H9 (cell line): ENCODE measurements at regions not wholly inside any gene's neighbourhood (a gene's known extent, or its start where the extent isn't known, plus 50 kb on each side); places are given as distances from the start of the nearest gene placed in this dataset.

Source experiments
- DNase-seq: peaks from one replicate; pipeline ENCODE4 v3.0.0-alpha.2; 2017
- H2AFZ ChIP-seq: one replicate; pipeline ENCODE4 v1.6.1; 2013; ENCODE audit warnings: mild to moderate bottlenecking, low read length, control low read depth, moderate library complexity
- H2AK5ac ChIP-seq: 2 replicates; pipeline ENCODE4 v1.6.1; 2013; ENCODE audit warnings: low read length, control low read depth, mixed read lengths; ENCODE audit not compliant: insufficient read length
- H2BK120ac ChIP-seq: one replicate; pipeline ENCODE4 v1.6.1; 2013; ENCODE audit warnings: low read depth, mild to moderate bottlenecking, low read length, control low read depth, inconsistent platforms; ENCODE audit not compliant: poor library complexity, severe bottlenecking
- H2BK12ac ChIP-seq: 2 replicates; pipeline ENCODE4 v1.6.1; 2013; ENCODE audit warnings: low read length, control low read depth, mixed read lengths, low read depth; ENCODE audit not compliant: insufficient read length
- H2BK15ac ChIP-seq: 2 replicates; pipeline ENCODE4 v1.6.1; 2013; ENCODE audit warnings: low read depth, low read length, control low read depth
- H2BK20ac ChIP-seq: one replicate; pipeline ENCODE4 v1.6.1; 2013; ENCODE audit warnings: low read depth, mild to moderate bottlenecking, low read length, control low read depth, inconsistent platforms; ENCODE audit not compliant: poor library complexity, severe bottlenecking
- H2BK5ac ChIP-seq: 2 replicates; pipeline ENCODE4 v1.6.1; 2013; ENCODE audit warnings: low read length, control low read depth, mixed read lengths; ENCODE audit not compliant: insufficient read length
- H3K14ac ChIP-seq: 2 replicates; pipeline ENCODE4 v1.6.1; 2013; ENCODE audit warnings: low read length, control low read depth; ENCODE audit not compliant: insufficient read depth
- H3K18ac ChIP-seq: 2 replicates; pipeline ENCODE4 v1.6.1; 2013; ENCODE audit warnings: low read depth, mild to moderate bottlenecking, mixed read lengths, low read length, control low read depth; ENCODE audit not compliant: insufficient read length
- H3K23ac ChIP-seq: 2 replicates; pipeline ENCODE4 v1.6.1; 2013; ENCODE audit warnings: low read length, control low read depth, mixed read lengths, low read depth; ENCODE audit not compliant: insufficient read length
- H3K23me2 ChIP-seq: 2 replicates; pipeline ENCODE4 v1.6.1; 2013; ENCODE audit warnings: low read depth, mild to moderate bottlenecking, mixed read lengths, low read length, control low read depth; ENCODE audit not compliant: insufficient read length, poor library complexity, severe bottlenecking
- H3K27ac ChIP-seq: 2 replicates; pipeline ENCODE4 v1.5.1; 2013; ENCODE audit warnings: low read length, control low read depth, mixed read lengths, low read depth; ENCODE audit not compliant: insufficient read length
- H3K27me3 ChIP-seq: 2 replicates; pipeline ENCODE4 v1.6.1; 2013; ENCODE audit warnings: low read length, control low read depth, inconsistent platforms; ENCODE audit not compliant: insufficient read depth
- H3K4ac ChIP-seq: 2 replicates; pipeline ENCODE4 v1.6.1; 2013; ENCODE audit warnings: low read depth, mild to moderate bottlenecking, control low read depth, inconsistent platforms, low read length, moderate library complexity
- H3K4me1 ChIP-seq: 2 replicates; pipeline ENCODE4 v1.6.1; 2013; ENCODE audit warnings: low read length, control low read depth, inconsistent platforms; ENCODE audit not compliant: insufficient read depth
- H3K4me2 ChIP-seq: 2 replicates; pipeline ENCODE4 v1.6.1; 2013; ENCODE audit warnings: low read length, control low read depth, mixed read lengths; ENCODE audit not compliant: insufficient read length, insufficient read depth
- H3K56ac ChIP-seq: 2 replicates; pipeline ENCODE4 v1.6.1; 2013; ENCODE audit warnings: low read depth, mild to moderate bottlenecking, mixed read lengths, low read length, control low read depth; ENCODE audit not compliant: insufficient read length
- H3K79me1 ChIP-seq: 2 replicates; pipeline ENCODE4 v1.6.1; 2013; ENCODE audit warnings: low read depth, mild to moderate bottlenecking, moderate library complexity, low read length, control low read depth, inconsistent platforms; ENCODE audit not compliant: insufficient read depth, poor library complexity, severe bottlenecking
- H3K79me2 ChIP-seq: 2 replicates; pipeline ENCODE4 v1.6.1; 2013; ENCODE audit warnings: low read length, control low read depth, inconsistent platforms; ENCODE audit not compliant: insufficient read depth
- H3K9ac ChIP-seq: 2 replicates; pipeline ENCODE4 v1.6.1; 2013; ENCODE audit warnings: low read length, control low read depth, mixed read lengths; ENCODE audit not compliant: insufficient read length; ENCODE audit errors: extremely low read depth
- H3K9me3 ChIP-seq: one replicate; pipeline ENCODE4 v1.6.1; 2013; ENCODE audit warnings: low read depth, low read length, inconsistent platforms; ENCODE audit not compliant: control insufficient read depth
- H3T11ph ChIP-seq: one replicate; pipeline ENCODE4 v1.6.1; 2013; ENCODE audit warnings: mild to moderate bottlenecking, low read length, control low read depth, inconsistent platforms
- H4K20me1 ChIP-seq: one replicate; pipeline ENCODE4 v1.6.1; 2013; ENCODE audit not compliant: control insufficient read depth, insufficient read length, insufficient read depth
- H4K5ac ChIP-seq: 2 replicates; pipeline ENCODE4 v1.6.1; 2013; ENCODE audit warnings: low read depth, mild to moderate bottlenecking, mixed read lengths, low read length, control low read depth; ENCODE audit not compliant: insufficient read length
- H4K8ac ChIP-seq: replicated peaks from 2 replicates; pipeline ENCODE4 v1.6.1; 2013; ENCODE audit warnings: low read length, control low read depth, mixed read lengths, low read depth; ENCODE audit not compliant: insufficient read length
- H4K91ac ChIP-seq: 2 replicates; pipeline ENCODE4 v1.6.1; 2013; ENCODE audit warnings: low read depth, mild to moderate bottlenecking, moderate library complexity, mixed read lengths, low read length, control low read depth; ENCODE audit not compliant: insufficient read length
- H3K27ac Mint-ChIP-seq, 3 experiments: 2 replicates in 2 of 3; 3 replicates in 1 of 3; pipeline ENCODE4 v1.8.0; 2020 to 2021; ENCODE audit warnings: mixed read lengths in 3 of 3, mild to moderate bottlenecking in 1 of 3, moderate library complexity in 1 of 3
- H3K27me3 Mint-ChIP-seq: 2 replicates; pipeline ENCODE4 v1.8.0; 2021; ENCODE audit warnings: low read depth, mild to moderate bottlenecking, moderate library complexity, mixed read lengths
- H3K36me3 Mint-ChIP-seq, 3 experiments: 2 replicates in 2 of 3; 3 replicates in 1 of 3; pipeline ENCODE4 v1.8.0; 2020 to 2021; ENCODE audit warnings: low read depth in 3 of 3, mixed read lengths in 3 of 3; ENCODE audit not compliant: insufficient read depth in 1 of 3
- H3K4me1 Mint-ChIP-seq, 2 experiments: 2 replicates each; pipeline ENCODE4 v1.8.0; 2020; ENCODE audit warnings: mixed read lengths in 2 of 2
- H3K4me3 Mint-ChIP-seq, 2 experiments: 2 replicates in 1 of 2; 3 replicates in 1 of 2; pipeline ENCODE4 v1.8.0; 2020 to 2021; ENCODE audit warnings: mild to moderate bottlenecking in 2 of 2, mixed read lengths in 2 of 2, moderate library complexity in 1 of 2
- H3K9me3 Mint-ChIP-seq, 2 experiments: 2 replicates in 1 of 2; 3 replicates in 1 of 2; pipeline ENCODE4 v1.8.0; 2020; ENCODE audit warnings: mild to moderate bottlenecking in 2 of 2, mixed read lengths in 2 of 2, moderate library complexity in 1 of 2
- WGBS: extraction: QIAGEN DNeasy Blood & Tissue Kit; methylation state at CpG from one replicate; pipeline ENCODE4 v1.1.7; 2013; ENCODE audit warnings: missing lambda C conversion rate, low lambda C conversion rate, mixed read lengths; ENCODE audit not compliant: insufficient read length; ENCODE audit errors: extremely low coverage; 5-methylcytosine and 5-hydroxymethylcytosine counted together
- TF ChIP-seq, protein P1 (sequence below): fragments of 200-600 bp; sonication (generic); conservative IDR thresholded peaks from 3 replicates; pipeline ENCODE4 v1.8.0; 2021; ENCODE audit warnings: antibody characterized with exemption, mild to moderate bottlenecking

DNA sequence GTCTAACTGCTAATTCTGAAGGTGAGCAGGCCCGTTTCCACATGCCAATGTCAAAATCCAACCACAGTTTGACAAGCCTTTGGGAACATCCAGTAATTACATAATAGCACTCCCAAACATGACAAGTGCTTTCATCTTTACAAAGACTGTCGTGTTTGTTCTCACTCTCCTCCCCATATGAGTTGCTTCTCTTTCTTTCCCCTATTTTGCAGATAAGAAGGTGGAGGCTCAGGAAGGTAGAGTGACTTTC, 55.9 kb upstream of the CD44 start:
- Histone ChIP-seq H3K79me1 (no peaks in the 10 kb centered on the region), H2BK20ac (no peak overlapping the region), H2AFZ (no peak overlapping the region), H3K9ac (no peak overlapping the region), H3K27me3 (no peaks in the 10 kb centered on the region), H4K5ac (no peak overlapping the region), H3K14ac (no peak overlapping the region), H3K18ac (no peak overlapping the region), H2AK5ac (no peak overlapping the region), H3K9me3 (no peaks in the 10 kb centered on the region), H2BK5ac (no peak overlapping the region), H3K56ac (no peak overlapping the region), H2BK12ac (no peak overlapping the region), H4K91ac (no peak overlapping the region), H3K27ac (no peak overlapping the region), H3K4me2 (no peak overlapping the region), H3T11ph (no peak overlapping the region), H2BK120ac (no peak overlapping the region), H3K4ac (no peak overlapping the region), H4K20me1 (no peaks in the 10 kb centered on the region), H3K23ac (no peak overlapping the region), H3K79me2 (no peaks in the 10 kb centered on the region), H4K8ac (no peak overlapping the region), H2BK15ac (no peak overlapping the region), H3K4me1 (no peaks in the 10 kb centered on the region), H3K23me2 (no peaks in the 10 kb centered on the region)
- TF ChIP-seq, protein P1, sequence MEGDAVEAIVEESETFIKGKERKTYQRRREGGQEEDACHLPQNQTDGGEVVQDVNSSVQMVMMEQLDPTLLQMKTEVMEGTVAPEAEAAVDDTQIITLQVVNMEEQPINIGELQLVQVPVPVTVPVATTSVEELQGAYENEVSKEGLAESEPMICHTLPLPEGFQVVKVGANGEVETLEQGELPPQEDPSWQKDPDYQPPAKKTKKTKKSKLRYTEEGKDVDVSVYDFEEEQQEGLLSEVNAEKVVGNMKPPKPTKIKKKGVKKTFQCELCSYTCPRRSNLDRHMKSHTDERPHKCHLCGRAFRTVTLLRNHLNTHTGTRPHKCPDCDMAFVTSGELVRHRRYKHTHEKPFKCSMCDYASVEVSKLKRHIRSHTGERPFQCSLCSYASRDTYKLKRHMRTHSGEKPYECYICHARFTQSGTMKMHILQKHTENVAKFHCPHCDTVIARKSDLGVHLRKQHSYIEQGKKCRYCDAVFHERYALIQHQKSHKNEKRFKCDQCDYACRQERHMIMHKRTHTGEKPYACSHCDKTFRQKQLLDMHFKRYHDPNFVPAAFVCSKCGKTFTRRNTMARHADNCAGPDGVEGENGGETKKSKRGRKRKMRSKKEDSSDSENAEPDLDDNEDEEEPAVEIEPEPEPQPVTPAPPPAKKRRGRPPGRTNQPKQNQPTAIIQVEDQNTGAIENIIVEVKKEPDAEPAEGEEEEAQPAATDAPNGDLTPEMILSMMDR: no peak
- no peak overlapping the region for H3K27ac Mint-ChIP-seq
- WGBS: no CpG with 5 or more reads among the region's 2 CpGs
- peaks cover 9 to 12% of the 10 kb centered on the region in 2 experiments; a peak in 3 of 4 replicates for H3K4me1 Mint-ChIP-seq
- H3K9me3 Mint-ChIP-seq: peaks cover 0 to 2% of the 10 kb centered on the region in 2 experiments; a peak in 3 of 5 replicates
- no peak for DNase-seq
- no peak overlapping the region for H3K4me3 Mint-ChIP-seq
- H3K27me3 Mint-ChIP-seq: no peaks in the 10 kb centered on the region
- no peaks in the 10 kb centered on the region for H3K36me3 Mint-ChIP-seq
